MM.1S (cell line): ENCODE measurements at regions not wholly inside any gene's neighbourhood (a gene's known extent, or its start where the extent isn't known, plus 50 kb on each side); places are given as distances from the start of the nearest gene placed in this dataset.
"Not testable (repeated sequence)": the region's sequence is repeated elsewhere in the genome, so short reads cannot be mapped to it uniquely, and the experiment has no call there.

Experiments used
- DNase-seq: peaks from one replicate; pipeline ENCODE4 v3.0.0-alpha.2; 2015
- H2AFZ ChIP-seq: fragments of 300-600 bp; sonication (generic); 2 replicates; pipeline ENCODE4 v1.6.0; 2016; ENCODE audit warnings: antibody characterized with exemption, low read length
- H3F3A ChIP-seq: fragments of 300-600 bp; sonication (generic); 2 replicates; pipeline ENCODE4 v1.6.1; 2016; ENCODE audit warnings: mild to moderate bottlenecking, antibody characterized with exemption, low read length, moderate library complexity, mixed read lengths; ENCODE audit not compliant: insufficient read depth
- H3K27ac ChIP-seq: fragments of 300-600 bp; sonication (generic); 2 replicates; pipeline ENCODE4 v1.5.1; 2016; ENCODE audit warnings: mild to moderate bottlenecking, low read length
- H3K27me3 ChIP-seq: fragments of 300-600 bp; sonication (generic); replicated peaks from 2 replicates; pipeline ENCODE4 v1.6.0; 2016; ENCODE audit warnings: low read length; ENCODE audit not compliant: insufficient read depth
- H3K36me3 ChIP-seq: fragments of 300-600 bp; sonication (generic); replicated peaks from 2 replicates; pipeline ENCODE4 v1.6.1; 2016; ENCODE audit warnings: mild to moderate bottlenecking, low read length, mixed read lengths; ENCODE audit not compliant: insufficient read depth
- H3K4me1 ChIP-seq: fragments of 300-600 bp; sonication (generic); 2 replicates; pipeline ENCODE4 v1.6.1; 2016; ENCODE audit warnings: low read length, mixed read lengths
- H3K4me2 ChIP-seq: fragments of 300-600 bp; sonication (generic); 2 replicates; pipeline ENCODE4 v1.6.0; 2016; ENCODE audit warnings: low read depth, low read length
- H3K4me3 ChIP-seq: fragments of 300-600 bp; sonication (generic); 2 replicates; pipeline ENCODE4 v1.5.1; 2016; ENCODE audit warnings: low read length, mixed read lengths
- H3K79me2 ChIP-seq: fragments of 300-600 bp; sonication (generic); 2 replicates; pipeline ENCODE4 v1.6.1; 2016; ENCODE audit warnings: mixed run types, low read length, mixed read lengths
- H3K9ac ChIP-seq: fragments of 300-600 bp; sonication (generic); 2 replicates; pipeline ENCODE4 v1.6.1; 2016; ENCODE audit warnings: low read length, mixed read lengths
- H3K9me2 ChIP-seq: fragments of 300-600 bp; sonication (generic); replicated peaks from 2 replicates; pipeline ENCODE4 v1.6.1; 2016; ENCODE audit warnings: mild to moderate bottlenecking, low read length, mixed read lengths; ENCODE audit not compliant: insufficient read depth
- H3K9me3 ChIP-seq: fragments of 300-600 bp; sonication (generic); replicated peaks from 2 replicates; pipeline ENCODE4 v1.6.1; 2016; ENCODE audit warnings: mild to moderate bottlenecking, low read length, mixed read lengths; ENCODE audit not compliant: insufficient read depth
- H4K20me1 ChIP-seq: fragments of 300-600 bp; sonication (generic); 2 replicates; pipeline ENCODE4 v1.6.1; 2016; ENCODE audit warnings: mild to moderate bottlenecking, low read length, moderate library complexity, mixed read lengths; ENCODE audit not compliant: insufficient read depth
- EZH2 ChIP-seq: fragments of 300-600 bp; sonication (generic); optimal IDR thresholded peaks from 2 replicates; pipeline ENCODE3; 2017; ENCODE audit warnings: low read depth, mild to moderate bottlenecking, antibody characterized with exemption, low read length, mixed read lengths
- EZH2phosphoT487 ChIP-seq: fragments of 300-600 bp; sonication (generic); IDR thresholded peaks from 2 replicates; pipeline ENCODE4 v1.6.1; 2018; ENCODE audit warnings: antibody characterized with exemption, low read length
- TF ChIP-seq, protein P1 (sequence below): fragments of 300-600 bp; sonication (generic); IDR thresholded peaks from 2 replicates; pipeline ENCODE4 v1.5.1; 2016; ENCODE audit warnings: antibody characterized with exemption, low read length, mixed read lengths

- no peaks in the 10 kb centered on the region for H4K20me1 ChIP-seq
- no peak for DNase-seq
These were observed 428.0 kb downstream of the ACTL7B start for GRCh38 chr9:108427751-108428150.

DNA sequence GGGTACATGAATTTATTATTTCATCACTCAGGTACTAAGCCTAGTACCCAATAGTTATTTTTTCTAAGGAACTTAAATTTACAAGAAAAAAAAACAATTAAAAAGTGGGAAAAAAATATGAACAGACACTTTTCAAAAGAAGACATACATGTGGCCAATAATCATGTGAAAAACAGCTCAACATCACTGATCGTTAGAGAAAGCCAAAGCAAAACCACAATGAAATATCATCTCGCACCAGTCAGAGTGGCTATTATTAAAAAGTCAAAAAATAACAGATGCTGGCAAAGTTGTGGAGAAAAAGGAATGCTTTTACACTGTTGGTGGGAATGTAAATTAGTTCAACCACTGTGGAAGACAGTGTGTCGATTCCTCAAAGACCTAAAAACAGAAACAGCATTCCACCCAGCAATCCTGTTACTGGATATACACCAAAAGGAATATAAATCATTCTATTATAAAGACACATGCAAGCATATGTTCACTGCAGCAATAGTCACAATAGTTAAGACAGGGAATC, 429.3 kb downstream of the ACTL7B start:
- H3F3A ChIP-seq, H3K79me2 ChIP-seq, H3K9me2 ChIP-seq, H3K36me3 ChIP-seq, H4K20me1 ChIP-seq, H3K4me2 ChIP-seq, H3K27me3 ChIP-seq, H3K27ac ChIP-seq, H3K9me3 ChIP-seq, H2AFZ ChIP-seq, DNase-seq, H3K4me1 ChIP-seq, H3K9ac ChIP-seq, H3K4me3 ChIP-seq: not testable (repeated sequence)

More at GRCh38 chr9:108427751-108428150, 428.0 kb downstream of the ACTL7B start:
- TF ChIP-seq, protein P1, sequence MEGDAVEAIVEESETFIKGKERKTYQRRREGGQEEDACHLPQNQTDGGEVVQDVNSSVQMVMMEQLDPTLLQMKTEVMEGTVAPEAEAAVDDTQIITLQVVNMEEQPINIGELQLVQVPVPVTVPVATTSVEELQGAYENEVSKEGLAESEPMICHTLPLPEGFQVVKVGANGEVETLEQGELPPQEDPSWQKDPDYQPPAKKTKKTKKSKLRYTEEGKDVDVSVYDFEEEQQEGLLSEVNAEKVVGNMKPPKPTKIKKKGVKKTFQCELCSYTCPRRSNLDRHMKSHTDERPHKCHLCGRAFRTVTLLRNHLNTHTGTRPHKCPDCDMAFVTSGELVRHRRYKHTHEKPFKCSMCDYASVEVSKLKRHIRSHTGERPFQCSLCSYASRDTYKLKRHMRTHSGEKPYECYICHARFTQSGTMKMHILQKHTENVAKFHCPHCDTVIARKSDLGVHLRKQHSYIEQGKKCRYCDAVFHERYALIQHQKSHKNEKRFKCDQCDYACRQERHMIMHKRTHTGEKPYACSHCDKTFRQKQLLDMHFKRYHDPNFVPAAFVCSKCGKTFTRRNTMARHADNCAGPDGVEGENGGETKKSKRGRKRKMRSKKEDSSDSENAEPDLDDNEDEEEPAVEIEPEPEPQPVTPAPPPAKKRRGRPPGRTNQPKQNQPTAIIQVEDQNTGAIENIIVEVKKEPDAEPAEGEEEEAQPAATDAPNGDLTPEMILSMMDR = no peak
- no peak for TF ChIP-seq EZH2phosphoT487
- TF ChIP-seq EZH2 = no peak
- Histone ChIP-seq H2AFZ (no peak overlapping the region), H3K9me3 (no peaks in the 10 kb centered on the region), H3K9ac (no peak overlapping the region), H3K36me3 (no peaks in the 10 kb centered on the region), H3K9me2 (no peaks in the 10 kb centered on the region), H3K27ac (no peak overlapping the region), H3K4me2 (no peak overlapping the region), H3K79me2 (no peaks in the 10 kb centered on the region), H3F3A (no peaks in the 10 kb centered on the region), H3K4me1 (no peaks in the 10 kb centered on the region), H3K27me3 (no peaks in the 10 kb centered on the region), H3K4me3 (no peak overlapping the region)

DNA sequence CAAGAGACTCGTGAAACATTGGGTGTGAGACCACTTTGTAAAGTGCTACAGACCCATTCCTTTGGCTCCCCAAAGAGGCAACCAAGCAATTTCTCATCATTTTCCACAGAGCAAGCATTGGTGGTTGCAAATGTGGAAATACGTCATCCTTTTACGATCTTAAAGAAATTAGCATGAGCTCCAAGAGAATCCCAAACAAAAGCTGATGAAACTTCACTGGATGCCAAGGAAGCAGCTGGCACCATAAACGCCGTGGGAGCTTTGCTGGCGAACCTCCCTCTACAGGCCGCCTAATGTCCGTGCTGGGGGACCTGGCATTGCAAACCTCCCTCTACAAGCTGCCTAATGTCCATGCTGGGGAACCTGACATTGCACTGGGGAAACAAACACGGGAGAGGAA, 432.4 kb downstream of the ACTL7B start:
- no peaks in the 10 kb centered on the region for H3K9me2 ChIP-seq
- no peak overlapping the region for H3K9ac ChIP-seq
- H3K4me2 ChIP-seq = no peak overlapping the region
- H3K36me3 ChIP-seq = no peaks in the 10 kb centered on the region
- DNase-seq = no peak
- no peaks in the 10 kb centered on the region for H3F3A ChIP-seq
- H3K27ac ChIP-seq = no peak overlapping the region
- H3K27me3 ChIP-seq = no peaks in the 10 kb centered on the region
- no peaks in the 10 kb centered on the region for H3K9me3 ChIP-seq
- TF ChIP-seq EZH2phosphoT487 (no peak), EZH2 (no peak)
- TF ChIP-seq, protein P1 = no peak
- no peaks in the 10 kb centered on the region for H4K20me1 ChIP-seq
- no peaks in the 10 kb centered on the region for H3K79me2 ChIP-seq
- no peak overlapping the region for H2AFZ ChIP-seq
- no peaks in the 10 kb centered on the region for H3K4me1 ChIP-seq
- H3K4me3 ChIP-seq = no peak overlapping the region

DNA sequence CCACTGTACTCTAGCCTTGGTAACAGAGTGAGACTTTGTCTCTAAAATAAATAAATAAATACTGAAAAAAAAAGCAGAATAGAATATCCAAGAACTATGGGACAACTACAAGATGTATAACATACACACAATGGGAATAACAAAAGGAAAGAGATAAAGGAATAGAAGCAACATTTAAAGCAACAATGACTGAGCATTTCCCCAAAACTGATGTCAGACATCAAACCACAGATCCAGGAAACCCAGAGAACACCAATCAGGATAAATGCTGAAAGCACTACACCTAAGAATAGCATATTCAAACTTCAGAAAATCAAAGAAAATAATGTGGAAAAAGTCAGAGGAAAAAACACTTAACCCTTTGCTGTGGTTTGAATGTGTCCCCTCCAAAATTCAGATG, 436.4 kb downstream of the ACTL7B start:
- H3K4me1 ChIP-seq = no peaks in the 10 kb centered on the region
- H3K27me3 ChIP-seq = no peaks in the 10 kb centered on the region
- no peaks in the 10 kb centered on the region for H3K79me2 ChIP-seq
- H3K4me2 ChIP-seq = no peak overlapping the region
- no peak overlapping the region for H2AFZ ChIP-seq
- H3K27ac ChIP-seq = no peak overlapping the region
- H3K9me3 ChIP-seq = no peaks in the 10 kb centered on the region
- H3K9ac ChIP-seq = no peak overlapping the region
- H3K36me3 ChIP-seq = no peaks in the 10 kb centered on the region
- no peaks in the 10 kb centered on the region for H4K20me1 ChIP-seq
- no peaks in the 10 kb centered on the region for H3F3A ChIP-seq
- H3K4me3 ChIP-seq = no peak overlapping the region
- no peak for DNase-seq
- TF ChIP-seq, protein P1 = no peak
- TF ChIP-seq EZH2phosphoT487 = no peak
- no peak for TF ChIP-seq EZH2
- H3K9me2 ChIP-seq = no peaks in the 10 kb centered on the region
